HEK293 (cell line): ENCODE measurements at regions not wholly inside any gene's neighbourhood (a gene's known extent, or its start where the extent isn't known, plus 50 kb on each side); places are given as distances from the start of the nearest gene placed in this dataset.

Experiments used
- CTCF ChIA-PET: fragments of 350-600 bp; formaldehyde crosslinking; extraction: SDS; loops from one replicate; lab custom pipeline; 2021; ENCODE audit warnings: antibody characterized with exemption; lab: Yijun Ruan, JAX
- POLR2A ChIA-PET: fragments of 300-600 bp; formaldehyde crosslinking; extraction: SDS; loops from one replicate; lab custom pipeline; 2020; ENCODE audit warnings: antibody characterized with exemption, inconsistent platforms; lab: Yijun Ruan, JAX
- H3K27ac ChIP-seq: fragments of 200-500 bp; sonication (Bioruptor generic); 2 replicates; pipeline ENCODE4 v1.5.1; 2014; ENCODE audit warnings: low read depth, low read length, control low read depth, inconsistent platforms; ENCODE audit errors: extremely low read depth
- H3K36me3 ChIP-seq, 2 experiments: fragments of 200-500 bp in 1 of 2; sonication (Bioruptor generic) in 1 of 2; 1 replicate in 1 of 2; 2 replicates in 1 of 2; pipeline ENCODE4 v1.5.1; 2014 to 2017; ENCODE audit warnings: inconsistent platforms in 2 of 2, low read length in 2 of 2; ENCODE audit not compliant: control insufficient read depth in 2 of 2, insufficient read depth in 1 of 2
- H3K4me1 ChIP-seq: fragments of 200-500 bp; sonication (Bioruptor generic); 2 replicates; pipeline ENCODE4 v1.5.1; 2014; ENCODE audit warnings: mild to moderate bottlenecking, low read length, inconsistent platforms; ENCODE audit not compliant: control insufficient read depth, insufficient read depth
- H3K4me3 ChIP-seq: 2 replicates; pipeline ENCODE4 v1.5.1; 2011; ENCODE audit warnings: low read depth, mild to moderate bottlenecking, control low read depth, low read length, moderate library complexity
- H3K9me3 ChIP-seq: fragments of 200-500 bp; sonication (Bioruptor generic); 2 replicates; pipeline ENCODE4 v1.5.1; 2014; ENCODE audit warnings: low read depth, low read length, inconsistent platforms; ENCODE audit not compliant: control insufficient read depth, insufficient read depth
- IKZF3 ChIP-seq: fragments of 450-650 bp; IDR thresholded peaks from 2 replicates; pipeline ENCODE4 v1.5.0; 2018; ENCODE audit warnings: missing biosample characterization, mild to moderate bottlenecking, missing genetic modification characterization, moderate library complexity
- INSM2 ChIP-seq: fragments of 450-650 bp; formaldehyde crosslinking; IDR thresholded peaks from 2 replicates; pipeline ENCODE4 v1.5.1; 2016; ENCODE audit warnings: missing biosample characterization, missing genetic modification characterization
- KLF9 ChIP-seq: fragments of 450-650 bp; formaldehyde crosslinking; IDR thresholded peaks from 2 replicates; pipeline ENCODE4 v1.5.1; 2016; ENCODE audit warnings: missing biosample characterization, missing genetic modification characterization, low read depth
- MEIS1 ChIP-seq: sonication (generic); formaldehyde crosslinking; IDR thresholded peaks from 2 replicates; pipeline ENCODE4 v1.8.1; 2022; ENCODE audit warnings: missing genetic modification reagents, mild to moderate bottlenecking, borderline replicate concordance
- ZBTB49 ChIP-seq: fragments of 450-650 bp; formaldehyde crosslinking; IDR thresholded peaks from 2 replicates; pipeline ENCODE4 v1.5.1; 2016; ENCODE audit warnings: missing biosample characterization, missing genetic modification characterization, low read depth
- ZFP69B ChIP-seq: fragments of 450-650 bp; formaldehyde crosslinking; IDR thresholded peaks from 2 replicates; pipeline ENCODE4 v1.5.1; 2016; ENCODE audit warnings: missing biosample characterization, missing genetic modification characterization
- ZNF10 ChIP-seq: fragments of 450-650 bp; formaldehyde crosslinking; IDR thresholded peaks from 2 replicates; pipeline ENCODE4 v1.5.1; 2017; ENCODE audit warnings: missing biosample characterization, missing genetic modification characterization
- ZNF138 ChIP-seq: fragments of 450-650 bp; formaldehyde crosslinking; IDR thresholded peaks from 2 replicates; pipeline ENCODE4 v1.5.1; 2016; ENCODE audit warnings: missing biosample characterization, missing genetic modification characterization, borderline replicate concordance
- ZNF223 ChIP-seq: fragments of 450-650 bp; formaldehyde crosslinking; IDR thresholded peaks from 2 replicates; pipeline ENCODE4 v1.5.1; 2016; ENCODE audit warnings: missing biosample characterization, missing genetic modification characterization
- ZNF266 ChIP-seq: fragments of 450-650 bp; formaldehyde crosslinking; IDR thresholded peaks from 2 replicates; pipeline ENCODE4 v1.5.1; 2016; ENCODE audit warnings: missing biosample characterization, missing genetic modification characterization, low read depth
- ZNF335 ChIP-seq: fragments of 450-650 bp; formaldehyde crosslinking; conservative IDR thresholded peaks from 2 replicates; pipeline ENCODE4 v1.5.1; 2016; ENCODE audit warnings: missing biosample characterization, missing genetic modification characterization
- ZNF37A ChIP-seq: fragments of 450-650 bp; IDR thresholded peaks from 2 replicates; pipeline ENCODE4 v1.5.1; 2018; ENCODE audit warnings: missing biosample characterization, missing genetic modification characterization
- ZNF394 ChIP-seq: fragments of 450-650 bp; formaldehyde crosslinking; IDR thresholded peaks from 2 replicates; pipeline ENCODE4 v1.5.1; 2016; ENCODE audit warnings: missing biosample characterization, missing genetic modification characterization, mild to moderate bottlenecking, moderate library complexity, borderline replicate concordance
- ZNF404 ChIP-seq: fragments of 450-650 bp; formaldehyde crosslinking; IDR thresholded peaks from 2 replicates; pipeline ENCODE4 v1.5.1; 2017; ENCODE audit warnings: missing biosample characterization, missing genetic modification characterization
- ZNF423 ChIP-seq: fragments of 450-650 bp; formaldehyde crosslinking; IDR thresholded peaks from 2 replicates; pipeline ENCODE4 v1.5.1; 2016; ENCODE audit warnings: missing biosample characterization, missing genetic modification characterization
- ZNF501 ChIP-seq: fragments of 450-650 bp; formaldehyde crosslinking; IDR thresholded peaks from 2 replicates; pipeline ENCODE4 v1.5.1; 2016; ENCODE audit warnings: missing biosample characterization, missing genetic modification characterization
- ZNF530 ChIP-seq: fragments of 450-650 bp; formaldehyde crosslinking; IDR thresholded peaks from 2 replicates; pipeline ENCODE4 v1.5.1; 2016; ENCODE audit warnings: low read depth, missing biosample characterization, missing genetic modification characterization
- ZNF544 ChIP-seq: fragments of 450-650 bp; formaldehyde crosslinking; IDR thresholded peaks from 2 replicates; pipeline ENCODE4 v1.5.0; 2017; ENCODE audit warnings: missing biosample characterization, missing genetic modification characterization
- ZNF624 ChIP-seq: fragments of 450-650 bp; formaldehyde crosslinking; IDR thresholded peaks from 2 replicates; pipeline ENCODE4 v1.5.1; 2017; ENCODE audit warnings: missing biosample characterization, missing genetic modification characterization

- ChIA-PET CTCF (no interaction called here), POLR2A (no interaction called here)
- no peak for TF ChIP-seq ZNF10 (tag by site-specific recombination)
- no peak for TF ChIP-seq ZNF404 (tag by site-specific recombination)
- no peak for TF ChIP-seq ZNF544
- TF ChIP-seq INSM2 (tag by site-specific recombination): no peak
- TF ChIP-seq ZNF394 (tag by site-specific recombination): no peak
- Histone ChIP-seq H3K4me1 (no peaks in the 10 kb centered on the region), H3K27ac (no peak overlapping the region), H3K36me3 (no peaks in the 10 kb centered on the region), H3K9me3 (no peaks in the 10 kb centered on the region), H3K4me3 (no peak overlapping the region)
These were observed 71.9 kb upstream of the HTR1B start for GRCh38 chr6:77535172-77535571.

- TF ChIP-seq MEIS1 (CRISPR knock-in tag): no peak
- TF ChIP-seq IKZF3 (tag by site-specific recombination): no peak
- TF ChIP-seq ZNF37A: no peak
- no peak for TF ChIP-seq ZNF335 (tag by site-specific recombination)
- no peak for TF ChIP-seq ZNF223 (tag by site-specific recombination)
- no peak for TF ChIP-seq ZNF138 (tag by site-specific recombination)
- no peak for TF ChIP-seq ZNF423 (tag by site-specific recombination)
- no peak for TF ChIP-seq ZNF501 (tag by site-specific recombination)
- TF ChIP-seq ZFP69B: no peak
- no peak for TF ChIP-seq ZNF266 (tag by site-specific recombination)
- no peak for TF ChIP-seq INSM2 (tag by site-specific recombination)
- no peak for TF ChIP-seq ZNF10 (tag by site-specific recombination)
- TF ChIP-seq ZNF624 (tag by site-specific recombination): no peak
- no peak for TF ChIP-seq ZBTB49 (tag by site-specific recombination)
- no peak for TF ChIP-seq ZNF530 (tag by site-specific recombination)
- TF ChIP-seq KLF9 (tag by site-specific recombination): no peak
- H3K4me3 ChIP-seq: no peak overlapping the region
- H3K9me3 ChIP-seq: no peaks in the 10 kb centered on the region
- no peaks in the 10 kb centered on the region for H3K36me3 ChIP-seq
- no peaks in the 10 kb centered on the region for H3K4me1 ChIP-seq
- ChIA-PET CTCF (interaction anchor here (0.6 kb wide), 1 partner anchor 55 kb away, joined by 3 read pairs; no protein-coding TSS in a partner anchor), POLR2A (no interaction called here)
- H3K27ac ChIP-seq: no peak overlapping the region
These were observed 73.4 kb upstream of the HTR1B start for GRCh38 chr6:77536701-77537100.
